ENCODE measurements at regions not wholly inside any gene's neighbourhood (a gene's known extent, or its start where the extent isn't known, plus 50 kb on each side); places are given as distances from the start of the nearest gene placed in this dataset.
A peak's percentile ranks its signal among the peaks of the same experiment; 100 is the strongest.

GRCh38 chr3:96700322-96701315 is 113.8 kb upstream of the EPHA6 start:
- H3K27me3 Mint-ChIP-seq (ENCODE audit: low read depth): no peaks in the 10 kb centered on the region
- peak; percentile 34; the same call in 1 of the 2 replicates for TF ChIP-seq CTCF (IDR thresholded peaks at IDR 0.05)
- TF ChIP-seq ZNF232 (CRISPR knock-in tag; IDR thresholded peaks at IDR 0.05): no peak
- ChIA-PET CTCF (interaction anchor here (1.3 kb wide), 1 partner anchor 369 kb away, joined by 3 read pairs; no protein-coding TSS in a partner anchor), POLR2A (no interaction called here)
- H3K4me3 Mint-ChIP-seq: no peak overlapping the region
- H3K9me3 Mint-ChIP-seq: peaks cover 28% of the 10 kb centered on the region
- DNase-seq (ENCODE audit: low spot score) (peak; percentile 29), ATAC-seq (peak; percentile 93)
- peaks cover 6% of the 10 kb centered on the region; the same call in 1 of the 2 replicates for H3K4me1 Mint-ChIP-seq
- H3K36me3 Mint-ChIP-seq: no peaks in the 10 kb centered on the region
- peak overlapping the region; percentile 58 for H3K27ac Mint-ChIP-seq

- no peak for TF ChIP-seq TEAD4 (CRISPR knock-in tag; IDR thresholded peaks at IDR 0.05)
- TF ChIP-seq JAZF1 (CRISPR knock-in tag; IDR thresholded peaks at IDR 0.05): no peak
- no peak for TF ChIP-seq ZNF263 (CRISPR knock-in tag; IDR thresholded peaks at IDR 0.05; ENCODE audit: low read depth)
- no peak for TF ChIP-seq NFYB (CRISPR knock-in tag; conservative IDR thresholded peaks at IDR 0.05; ENCODE audit: low read depth)
- TF ChIP-seq KAT7 (CRISPR knock-in tag; IDR thresholded peaks at IDR 0.05; ENCODE audit: borderline replicate concordance): no peak
- no peak for TF ChIP-seq SP1 (CRISPR knock-in tag; conservative IDR thresholded peaks at IDR 0.05)
- no peak for TF ChIP-seq ZNF423 (CRISPR knock-in tag; IDR thresholded peaks at IDR 0.05)
- no peak for TF ChIP-seq NR2C2 (CRISPR knock-in tag; IDR thresholded peaks at IDR 0.05)
- TF ChIP-seq USF2 (CRISPR knock-in tag; IDR thresholded peaks at IDR 0.05): no peak
- TF ChIP-seq NR1H2 (CRISPR knock-in tag; IDR thresholded peaks at IDR 0.05): no peak
- TF ChIP-seq ZNF532 (CRISPR knock-in tag; IDR thresholded peaks at IDR 0.05; ENCODE audit: borderline replicate concordance): no peak
- no peak for TF ChIP-seq AR (CRISPR knock-in tag; IDR thresholded peaks at IDR 0.05)
- TF ChIP-seq ZNF671 (CRISPR knock-in tag; IDR thresholded peaks at IDR 0.05): no peak
- TF ChIP-seq NR3C1 (CRISPR knock-in tag; conservative IDR thresholded peaks at IDR 0.05; ENCODE audit: low read depth): no peak
- TF ChIP-seq USF1 (CRISPR knock-in tag; IDR thresholded peaks at IDR 0.05): no peak
- TF ChIP-seq ZNF396 (CRISPR knock-in tag; IDR thresholded peaks at IDR 0.05; ENCODE audit: borderline replicate concordance): no peak
- no peak for TF ChIP-seq CREM (CRISPR knock-in tag; IDR thresholded peaks at IDR 0.05)
- Mint-ChIP-seq H3K27me3 (ENCODE audit: low read depth) (no peaks in the 10 kb centered on the region), H3K4me1 (peaks cover 2% of the 10 kb centered on the region; the same call in 1 of the 2 replicates), H3K27ac (no peak overlapping the region), H3K9me3 (peaks cover 5% of the 10 kb centered on the region), H3K4me3 (no peak overlapping the region), H3K36me3 (no peaks in the 10 kb centered on the region)
- no peak for DNase-seq (ENCODE audit: low spot score)
- ChIA-PET POLR2A (no interaction called here), CTCF (no interaction called here)
- ATAC-seq: no peak
These were observed 108.5 kb upstream of the EPHA6 start for GRCh38 chr3:96705895-96706294.

Data from WTC11 (cell line).